Astrocyte of the cerebellum (primary cell): ENCODE measurements at regions not wholly inside any gene's neighbourhood (a gene's known extent, or its start where the extent isn't known, plus 50 kb on each side); places are given as distances from the start of the nearest gene placed in this dataset.

Experiments
- DNase-seq: peaks from one replicate; pipeline ENCODE4 v3.0.0-alpha.2; 2011; ENCODE audit warnings: low read depth
- H3K4me3 ChIP-seq: 2 replicates; pipeline ENCODE4 v1.5.1; 2011; ENCODE audit warnings: mild to moderate bottlenecking, low read depth, low read length, moderate library complexity
- in situ Hi-C: cut with HindIII; loops from 2 replicates; pipeline ENCODE4 v1.10.0; 2017; ENCODE audit warnings: low sequenced_read_pairs
- TF ChIP-seq, protein P1 (sequence below): IDR thresholded peaks from 2 replicates; pipeline ENCODE4 v1.5.1; 2012; ENCODE audit warnings: low read length, low read depth, moderate library complexity, mild to moderate bottlenecking; ENCODE audit errors: missing control alignments

DNA sequence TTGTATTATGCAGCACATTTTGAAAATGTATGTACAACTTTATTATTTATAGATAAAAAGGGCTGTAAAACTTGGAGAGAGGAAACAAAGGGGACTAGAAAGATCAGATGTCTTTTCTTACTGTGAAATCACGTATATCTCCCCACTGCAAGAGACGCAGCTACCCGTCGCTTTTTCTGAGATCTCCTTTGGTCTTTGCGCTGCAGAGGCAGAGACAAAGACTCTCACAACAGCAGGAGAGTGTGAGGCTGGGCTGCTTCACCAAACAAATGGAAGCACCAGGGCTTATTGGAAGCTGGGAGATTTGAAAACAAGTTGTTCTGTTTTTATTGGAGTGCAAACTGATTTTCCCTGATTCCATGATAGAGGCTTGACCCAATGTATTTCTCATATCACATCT, 129.0 kb upstream of the PARD3B start:
- TF ChIP-seq, protein P1, sequence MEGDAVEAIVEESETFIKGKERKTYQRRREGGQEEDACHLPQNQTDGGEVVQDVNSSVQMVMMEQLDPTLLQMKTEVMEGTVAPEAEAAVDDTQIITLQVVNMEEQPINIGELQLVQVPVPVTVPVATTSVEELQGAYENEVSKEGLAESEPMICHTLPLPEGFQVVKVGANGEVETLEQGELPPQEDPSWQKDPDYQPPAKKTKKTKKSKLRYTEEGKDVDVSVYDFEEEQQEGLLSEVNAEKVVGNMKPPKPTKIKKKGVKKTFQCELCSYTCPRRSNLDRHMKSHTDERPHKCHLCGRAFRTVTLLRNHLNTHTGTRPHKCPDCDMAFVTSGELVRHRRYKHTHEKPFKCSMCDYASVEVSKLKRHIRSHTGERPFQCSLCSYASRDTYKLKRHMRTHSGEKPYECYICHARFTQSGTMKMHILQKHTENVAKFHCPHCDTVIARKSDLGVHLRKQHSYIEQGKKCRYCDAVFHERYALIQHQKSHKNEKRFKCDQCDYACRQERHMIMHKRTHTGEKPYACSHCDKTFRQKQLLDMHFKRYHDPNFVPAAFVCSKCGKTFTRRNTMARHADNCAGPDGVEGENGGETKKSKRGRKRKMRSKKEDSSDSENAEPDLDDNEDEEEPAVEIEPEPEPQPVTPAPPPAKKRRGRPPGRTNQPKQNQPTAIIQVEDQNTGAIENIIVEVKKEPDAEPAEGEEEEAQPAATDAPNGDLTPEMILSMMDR = no peak
- no peak overlapping the region for H3K4me3 ChIP-seq
- in situ Hi-C loops = no loop called here
- DNase-seq = no peak

DNA sequence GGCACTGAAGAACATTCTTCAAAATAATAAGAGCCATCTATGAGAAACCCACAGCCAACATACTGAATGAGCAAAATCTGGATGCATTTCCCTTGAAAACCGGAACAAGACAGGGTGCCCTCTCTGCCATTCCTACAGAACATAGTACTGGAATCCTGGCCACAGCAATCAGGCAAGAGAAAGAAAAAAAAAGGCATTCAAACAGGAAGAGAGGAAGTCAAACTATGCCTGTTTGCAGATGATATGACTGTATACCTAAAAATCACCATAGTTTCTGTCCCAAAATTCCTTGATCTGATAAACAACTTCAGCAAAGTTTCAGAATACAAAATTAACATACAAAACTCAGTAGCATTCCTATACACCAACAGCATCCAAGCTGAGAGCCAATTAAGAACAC, 119.5 kb upstream of the PARD3B start:
- H3K4me3 ChIP-seq = no peak overlapping the region
- in situ Hi-C loops = no loop called here
- TF ChIP-seq, protein P1 = no peak
- no peak for DNase-seq

GRCh38 chr2:204428675-204429074, 116.6 kb upstream of the PARD3B start:
- TF ChIP-seq, protein P1 = no peak
- H3K4me3 ChIP-seq = no peak overlapping the region
- in situ Hi-C loops = no loop called here
- no peak for DNase-seq

DNA sequence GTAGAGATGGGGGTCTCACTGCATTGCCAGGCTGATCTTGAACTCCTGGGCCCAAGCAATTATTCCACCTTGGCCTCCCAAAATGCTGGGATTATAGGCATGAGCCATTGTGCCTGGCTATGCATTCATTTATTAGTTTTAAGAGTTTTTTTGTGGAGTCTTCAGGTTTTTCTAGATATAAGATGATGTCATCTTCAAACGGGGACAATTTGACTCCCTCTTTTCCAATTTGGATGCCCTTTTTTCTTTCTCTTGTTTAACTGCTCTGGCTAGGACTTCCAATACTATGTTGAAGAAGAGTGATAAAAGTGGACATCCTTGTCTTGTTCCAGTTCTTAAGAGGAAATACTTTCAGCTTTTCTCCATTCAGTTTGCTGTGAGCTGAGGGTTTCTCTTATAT, 113.7 kb upstream of the PARD3B start:
- in situ Hi-C loops = loop anchor here (10.0 kb wide), 1 partner anchor 57 kb away; no protein-coding TSS in a partner anchor
- H3K4me3 ChIP-seq = no peak overlapping the region
- no peak for DNase-seq
- TF ChIP-seq, protein P1 = no peak

DNA sequence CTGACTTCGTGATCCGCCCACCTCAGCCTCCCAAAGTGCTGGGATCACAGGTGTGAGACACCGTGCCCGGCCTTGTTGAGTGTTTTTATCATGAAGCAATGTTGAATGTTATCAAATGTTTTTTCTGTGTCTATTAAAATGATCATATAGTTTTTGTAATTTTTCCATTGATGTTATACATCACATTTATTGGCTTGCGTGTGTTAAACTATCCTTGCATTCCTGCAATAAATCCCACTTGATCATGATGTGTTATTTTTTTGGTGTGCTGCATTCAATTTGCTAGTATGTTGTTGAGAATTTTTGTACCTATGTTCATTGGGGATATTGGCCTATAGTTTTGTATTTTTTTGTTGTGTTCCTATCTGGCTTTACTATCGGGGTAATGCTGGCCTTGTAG, 113.1 kb upstream of the PARD3B start:
- TF ChIP-seq, protein P1 = no peak
- H3K4me3 ChIP-seq = no peak overlapping the region
- no peak for DNase-seq
- in situ Hi-C loops = loop anchor here (10.0 kb wide), 1 partner anchor 57 kb away; no protein-coding TSS in a partner anchor

DNA sequence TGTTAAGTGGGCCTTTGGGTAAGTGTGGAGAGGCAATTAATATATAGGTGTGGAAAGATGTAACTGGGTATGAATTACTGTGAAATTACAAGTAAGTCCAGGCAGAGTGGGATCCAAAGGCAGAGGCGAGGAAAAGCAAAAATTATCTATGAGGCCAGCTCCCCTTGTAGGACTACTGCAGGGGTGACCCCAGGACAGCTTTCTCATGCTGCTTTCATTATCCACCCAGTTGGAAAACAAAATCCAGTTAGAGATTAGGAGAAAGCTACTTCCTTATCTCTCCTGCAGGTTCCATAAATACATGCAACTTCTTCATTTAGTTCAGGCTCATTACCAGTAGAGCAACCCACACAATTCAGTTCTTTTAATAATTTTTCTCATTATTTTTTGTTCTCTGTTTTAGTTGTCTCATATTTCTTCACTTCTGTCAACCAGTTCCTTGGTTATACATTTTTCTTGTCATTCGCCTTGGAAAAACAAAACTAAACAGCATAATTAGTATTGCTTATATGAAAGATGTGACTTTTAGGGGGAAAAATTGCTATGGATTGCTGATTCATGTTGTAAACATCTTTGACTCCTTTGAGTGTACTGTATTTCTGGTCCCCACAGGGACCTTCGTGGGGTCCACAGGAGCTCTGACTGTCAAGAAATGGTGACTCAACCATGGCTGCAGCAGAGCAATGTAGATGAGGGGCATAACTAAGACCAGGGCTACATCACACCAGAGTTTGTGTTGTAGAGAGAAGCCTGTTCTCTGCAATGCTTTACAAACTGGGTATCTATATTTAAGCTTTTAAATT, 110.4 kb upstream of the PARD3B start:
- TF ChIP-seq, protein P1 = no peak
- in situ Hi-C loops = loop anchor here (10.0 kb wide), 1 partner anchor 60 kb away; no protein-coding TSS in a partner anchor
- no peak for DNase-seq
- H3K4me3 ChIP-seq = no peak overlapping the region
